SK-N-SH treated with all-trans-retinoic acid at 6 μM for 48 hours (cell line): ENCODE measurements at regions not wholly inside any gene's neighbourhood (a gene's known extent, or its start where the extent isn't known, plus 50 kb on each side); places are given as distances from the start of the nearest gene placed in this dataset.

Source experiments
- ATAC-seq: fragments of 200-7000 bp; cut with Tn5 transposase; 3 replicates; pipeline ENCODE4 v1.9.1; 2020; ENCODE audit warnings: mild to moderate bottlenecking, moderate library complexity
- CSDC2 ChIP-seq: fragments of 250-450 bp; sonication (Bioruptor Pico); IDR thresholded peaks from 2 replicates; pipeline ENCODE4 v1.5.0; 2020; ENCODE audit warnings: mild to moderate bottlenecking, moderate library complexity
- CSRNP3 ChIP-seq: fragments of 250-450 bp; sonication (Bioruptor Pico); IDR thresholded peaks from 2 replicates; pipeline ENCODE4 v1.5.1; 2021; ENCODE audit warnings: mild to moderate bottlenecking, moderate library complexity
- GLIS3 ChIP-seq: fragments of 250-450 bp; sonication (Bioruptor Pico); IDR thresholded peaks from 2 replicates; pipeline ENCODE4 v1.5.0; 2020; ENCODE audit warnings: mild to moderate bottlenecking, moderate library complexity
- ISL1 ChIP-seq: fragments of 250-450 bp; sonication (Bioruptor Pico); IDR thresholded peaks from 2 replicates; pipeline ENCODE4 v2.1.2; 2022; ENCODE audit warnings: mild to moderate bottlenecking, moderate library complexity
- OSR1 ChIP-seq: fragments of 250-450 bp; sonication (Bioruptor Pico); IDR thresholded peaks from 2 replicates; pipeline ENCODE4 v1.8.0; 2022; ENCODE audit warnings: moderate library complexity, mild to moderate bottlenecking, inconsistent platforms
- PPARA ChIP-seq: fragments of 250-450 bp; sonication (Bioruptor Pico); IDR thresholded peaks from 2 replicates; pipeline ENCODE4 v1.5.0; 2020; ENCODE audit warnings: mild to moderate bottlenecking, borderline replicate concordance
- RARB ChIP-seq: fragments of 250-450 bp; sonication (Bioruptor Pico); IDR thresholded peaks from 2 replicates; pipeline ENCODE4 v1.8.0; 2021; ENCODE audit warnings: mild to moderate bottlenecking, moderate library complexity
- SNAI2 ChIP-seq: fragments of 250-450 bp; sonication (Bioruptor Pico); IDR thresholded peaks from 2 replicates; pipeline ENCODE4 v1.5.0; 2020; ENCODE audit warnings: mild to moderate bottlenecking, moderate library complexity
- TCF4 ChIP-seq: fragments of 250-450 bp; sonication (Bioruptor Pico); IDR thresholded peaks from 2 replicates; pipeline ENCODE4 v1.8.0; 2021; ENCODE audit warnings: mild to moderate bottlenecking, moderate library complexity, borderline replicate concordance
- TOX ChIP-seq: fragments of 250-450 bp; sonication (Bioruptor Pico); IDR thresholded peaks from 2 replicates; pipeline ENCODE4 v1.8.0; 2021; ENCODE audit warnings: mild to moderate bottlenecking, moderate library complexity, borderline replicate concordance
- ZC3H10 ChIP-seq: fragments of 250-450 bp; sonication (Bioruptor Pico); IDR thresholded peaks from 2 replicates; pipeline ENCODE4 v1.5.1; 2021; ENCODE audit warnings: mild to moderate bottlenecking, moderate library complexity
- ZFP3 ChIP-seq: fragments of 250-450 bp; sonication (Bioruptor Pico); IDR thresholded peaks from 2 replicates; pipeline ENCODE4 v1.5.0; 2020; ENCODE audit warnings: mild to moderate bottlenecking, moderate library complexity
- ZFP30 ChIP-seq: fragments of 450-650 bp; formaldehyde crosslinking; IDR thresholded peaks from 2 replicates; pipeline ENCODE4 v1.5.0; 2022; ENCODE audit warnings: mild to moderate bottlenecking, moderate library complexity
- ZNF565 ChIP-seq: fragments of 450-650 bp; formaldehyde crosslinking; conservative IDR thresholded peaks from 2 replicates; pipeline ENCODE4 v1.5.0; 2020; ENCODE audit warnings: low read depth, mild to moderate bottlenecking, moderate library complexity
- ZNF70 ChIP-seq: fragments of 450-650 bp; formaldehyde crosslinking; IDR thresholded peaks from 2 replicates; pipeline ENCODE4 v1.5.0; 2020; ENCODE audit warnings: mild to moderate bottlenecking, moderate library complexity
- ZNF8 ChIP-seq: fragments of 450-650 bp; formaldehyde crosslinking; IDR thresholded peaks from 2 replicates; pipeline ENCODE4 v1.5.0; 2020; ENCODE audit warnings: mild to moderate bottlenecking, moderate library complexity
- TF ChIP-seq, protein P1 (sequence below): fragments of 250-450 bp; sonication (Bioruptor Pico); IDR thresholded peaks from 2 replicates; pipeline ENCODE4 v1.8.0; 2020; ENCODE audit warnings: mild to moderate bottlenecking, moderate library complexity, borderline replicate concordance
- TF ChIP-seq, protein P2 (sequence below): fragments of 250-450 bp; sonication (Bioruptor Pico); IDR thresholded peaks from 2 replicates; pipeline ENCODE4 v1.5.1; 2020; ENCODE audit warnings: low read depth, mild to moderate bottlenecking, moderate library complexity
- TF ChIP-seq, protein P3 (sequence below): fragments of 250-450 bp; sonication (Bioruptor Pico); IDR thresholded peaks from 2 replicates; pipeline ENCODE4 v1.5.0; 2020; ENCODE audit warnings: mild to moderate bottlenecking, moderate library complexity

DNA sequence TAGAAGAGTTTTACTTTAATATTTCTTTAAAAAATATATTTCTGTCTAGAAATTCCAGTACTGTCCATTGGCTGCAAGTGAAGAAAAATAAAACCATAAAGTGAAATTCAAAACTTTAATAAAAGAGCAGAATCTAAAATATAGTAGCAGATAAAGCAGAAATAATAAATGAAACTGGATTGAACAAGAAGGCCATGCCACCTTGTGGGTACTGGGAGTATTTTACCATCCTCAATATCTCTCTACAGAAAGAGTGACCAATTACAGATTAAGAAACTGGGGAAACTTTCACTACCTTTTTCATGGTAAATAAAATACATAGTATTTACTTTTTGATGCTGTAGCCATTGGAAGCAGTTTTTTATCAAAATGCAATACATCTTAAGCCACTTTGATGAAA lies 220.5 kb downstream of the BCAT1 start:
- ATAC-seq: peak; percentile 76
- TF ChIP-seq CSRNP3: no peak
- no peak for TF ChIP-seq OSR1 (CRISPR knock-in tag)
- no peak for TF ChIP-seq GLIS3 (CRISPR knock-in tag)
- no peak for TF ChIP-seq ZNF70 (CRISPR knock-in tag)
- TF ChIP-seq TOX (CRISPR knock-in tag): no peak
- TF ChIP-seq, protein P1, sequence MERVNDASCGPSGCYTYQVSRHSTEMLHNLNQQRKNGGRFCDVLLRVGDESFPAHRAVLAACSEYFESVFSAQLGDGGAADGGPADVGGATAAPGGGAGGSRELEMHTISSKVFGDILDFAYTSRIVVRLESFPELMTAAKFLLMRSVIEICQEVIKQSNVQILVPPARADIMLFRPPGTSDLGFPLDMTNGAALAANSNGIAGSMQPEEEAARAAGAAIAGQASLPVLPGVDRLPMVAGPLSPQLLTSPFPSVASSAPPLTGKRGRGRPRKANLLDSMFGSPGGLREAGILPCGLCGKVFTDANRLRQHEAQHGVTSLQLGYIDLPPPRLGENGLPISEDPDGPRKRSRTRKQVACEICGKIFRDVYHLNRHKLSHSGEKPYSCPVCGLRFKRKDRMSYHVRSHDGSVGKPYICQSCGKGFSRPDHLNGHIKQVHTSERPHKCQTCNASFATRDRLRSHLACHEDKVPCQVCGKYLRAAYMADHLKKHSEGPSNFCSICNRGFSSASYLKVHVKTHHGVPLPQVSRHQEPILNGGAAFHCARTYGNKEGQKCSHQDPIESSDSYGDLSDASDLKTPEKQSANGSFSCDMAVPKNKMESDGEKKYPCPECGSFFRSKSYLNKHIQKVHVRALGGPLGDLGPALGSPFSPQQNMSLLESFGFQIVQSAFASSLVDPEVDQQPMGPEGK (CRISPR knock-in tag): no peak
- no peak for TF ChIP-seq ZFP3 (CRISPR knock-in tag)
- no peak for TF ChIP-seq SNAI2 (CRISPR knock-in tag)
- no peak for TF ChIP-seq ZFP30 (CRISPR knock-in tag)
- TF ChIP-seq, protein P2, sequence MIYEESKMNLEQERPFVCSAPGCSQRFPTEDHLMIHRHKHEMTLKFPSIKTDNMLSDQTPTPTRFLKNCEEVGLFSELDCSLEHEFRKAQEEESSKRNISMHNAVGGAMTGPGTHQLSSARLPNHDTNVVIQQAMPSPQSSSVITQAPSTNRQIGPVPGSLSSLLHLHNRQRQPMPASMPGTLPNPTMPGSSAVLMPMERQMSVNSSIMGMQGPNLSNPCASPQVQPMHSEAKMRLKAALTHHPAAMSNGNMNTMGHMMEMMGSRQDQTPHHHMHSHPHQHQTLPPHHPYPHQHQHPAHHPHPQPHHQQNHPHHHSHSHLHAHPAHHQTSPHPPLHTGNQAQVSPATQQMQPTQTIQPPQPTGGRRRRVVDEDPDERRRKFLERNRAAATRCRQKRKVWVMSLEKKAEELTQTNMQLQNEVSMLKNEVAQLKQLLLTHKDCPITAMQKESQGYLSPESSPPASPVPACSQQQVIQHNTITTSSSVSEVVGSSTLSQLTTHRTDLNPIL (CRISPR knock-in tag): no peak
- no peak for TF ChIP-seq CSDC2 (CRISPR knock-in tag)
- TF ChIP-seq ZNF8 (CRISPR knock-in tag): no peak
- TF ChIP-seq ZC3H10 (CRISPR knock-in tag): no peak
- TF ChIP-seq RARB: no peak

GRCh38 chr12:24725616-24726015 lies 223.3 kb downstream of the BCAT1 start:
- no peak for ATAC-seq
- TF ChIP-seq GLIS3 (CRISPR knock-in tag) (no peak), TOX (CRISPR knock-in tag) (no peak), ISL1 (no peak), ZNF565 (CRISPR knock-in tag) (no peak), SNAI2 (CRISPR knock-in tag) (no peak), ZFP3 (CRISPR knock-in tag) (no peak), ZNF70 (CRISPR knock-in tag) (no peak), TCF4 (CRISPR knock-in tag) (no peak), PPARA (CRISPR knock-in tag) (no peak), CSDC2 (CRISPR knock-in tag) (no peak)
- TF ChIP-seq, protein P3, sequence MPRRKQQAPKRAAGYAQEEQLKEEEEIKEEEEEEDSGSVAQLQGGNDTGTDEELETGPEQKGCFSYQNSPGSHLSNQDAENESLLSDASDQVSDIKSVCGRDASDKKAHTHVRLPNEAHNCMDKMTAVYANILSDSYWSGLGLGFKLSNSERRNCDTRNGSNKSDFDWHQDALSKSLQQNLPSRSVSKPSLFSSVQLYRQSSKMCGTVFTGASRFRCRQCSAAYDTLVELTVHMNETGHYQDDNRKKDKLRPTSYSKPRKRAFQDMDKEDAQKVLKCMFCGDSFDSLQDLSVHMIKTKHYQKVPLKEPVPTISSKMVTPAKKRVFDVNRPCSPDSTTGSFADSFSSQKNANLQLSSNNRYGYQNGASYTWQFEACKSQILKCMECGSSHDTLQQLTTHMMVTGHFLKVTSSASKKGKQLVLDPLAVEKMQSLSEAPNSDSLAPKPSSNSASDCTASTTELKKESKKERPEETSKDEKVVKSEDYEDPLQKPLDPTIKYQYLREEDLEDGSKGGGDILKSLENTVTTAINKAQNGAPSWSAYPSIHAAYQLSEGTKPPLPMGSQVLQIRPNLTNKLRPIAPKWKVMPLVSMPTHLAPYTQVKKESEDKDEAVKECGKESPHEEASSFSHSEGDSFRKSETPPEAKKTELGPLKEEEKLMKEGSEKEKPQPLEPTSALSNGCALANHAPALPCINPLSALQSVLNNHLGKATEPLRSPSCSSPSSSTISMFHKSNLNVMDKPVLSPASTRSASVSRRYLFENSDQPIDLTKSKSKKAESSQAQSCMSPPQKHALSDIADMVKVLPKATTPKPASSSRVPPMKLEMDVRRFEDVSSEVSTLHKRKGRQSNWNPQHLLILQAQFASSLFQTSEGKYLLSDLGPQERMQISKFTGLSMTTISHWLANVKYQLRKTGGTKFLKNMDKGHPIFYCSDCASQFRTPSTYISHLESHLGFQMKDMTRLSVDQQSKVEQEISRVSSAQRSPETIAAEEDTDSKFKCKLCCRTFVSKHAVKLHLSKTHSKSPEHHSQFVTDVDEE (CRISPR knock-in tag): no peak
- TF ChIP-seq, protein P1 (CRISPR knock-in tag): no peak
- TF ChIP-seq, protein P2 (CRISPR knock-in tag): no peak

- ATAC-seq: no peak
- TF ChIP-seq, protein P3 (CRISPR knock-in tag): no peak
- TF ChIP-seq TOX (CRISPR knock-in tag) (no peak), ZFP30 (CRISPR knock-in tag) (no peak), OSR1 (CRISPR knock-in tag) (no peak), PPARA (CRISPR knock-in tag) (no peak), ZNF70 (CRISPR knock-in tag) (no peak), GLIS3 (CRISPR knock-in tag) (no peak)
Observed at GRCh38 chr12:24724814-24725213, 224.1 kb downstream of the BCAT1 start.
